CD4-positive, alpha-beta T cell treated with Interleukin-1 beta for 1 hour (primary cell): ENCODE measurements at regions not wholly inside any gene's neighbourhood (a gene's known extent, or its start where the extent isn't known, plus 50 kb on each side); places are given as distances from the start of the nearest gene placed in this dataset.

Experiments used
- DNase-seq, 2 donors: peaks; one replicate each; pipeline ENCODE4 v3.0.0-alpha.2; 2020 to 2022

GRCh38 chr4:124015766-124016165 lies 619.2 kb downstream of the SPRY1 start:
- no peak for DNase-seq

DNA sequence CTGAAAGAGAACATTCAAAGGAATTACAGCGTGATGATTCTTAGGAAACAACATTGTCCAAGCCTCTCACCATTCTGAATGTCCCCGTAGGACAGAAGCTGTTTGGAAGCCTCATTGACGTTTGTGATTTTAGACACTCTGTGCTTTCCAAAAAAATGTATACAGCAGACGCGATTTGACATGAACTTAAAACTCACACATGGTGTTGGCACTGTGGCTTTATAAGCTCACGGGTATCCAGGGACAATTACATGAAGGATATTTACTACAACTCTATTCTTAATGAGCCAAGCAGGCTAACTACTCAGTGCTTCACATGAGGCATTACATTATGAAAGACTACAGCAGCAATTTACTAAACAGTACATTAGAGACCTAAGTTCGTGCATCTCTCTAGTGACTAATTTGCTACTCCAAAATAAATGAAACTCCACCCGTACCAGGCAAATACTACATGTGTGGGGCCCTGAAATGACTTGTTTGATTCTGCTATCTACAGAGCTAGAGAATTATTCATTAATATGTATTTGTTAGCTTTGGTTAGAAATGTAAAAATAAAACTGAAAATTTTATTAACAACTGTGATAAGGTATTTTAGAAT lies 620.7 kb downstream of the SPRY1 start:
- no peak for DNase-seq

- peak; percentile 2 to 4 for DNase-seq
Observed at GRCh38 chr4:124018383-124019317, 622.1 kb downstream of the SPRY1 start.

DNA sequence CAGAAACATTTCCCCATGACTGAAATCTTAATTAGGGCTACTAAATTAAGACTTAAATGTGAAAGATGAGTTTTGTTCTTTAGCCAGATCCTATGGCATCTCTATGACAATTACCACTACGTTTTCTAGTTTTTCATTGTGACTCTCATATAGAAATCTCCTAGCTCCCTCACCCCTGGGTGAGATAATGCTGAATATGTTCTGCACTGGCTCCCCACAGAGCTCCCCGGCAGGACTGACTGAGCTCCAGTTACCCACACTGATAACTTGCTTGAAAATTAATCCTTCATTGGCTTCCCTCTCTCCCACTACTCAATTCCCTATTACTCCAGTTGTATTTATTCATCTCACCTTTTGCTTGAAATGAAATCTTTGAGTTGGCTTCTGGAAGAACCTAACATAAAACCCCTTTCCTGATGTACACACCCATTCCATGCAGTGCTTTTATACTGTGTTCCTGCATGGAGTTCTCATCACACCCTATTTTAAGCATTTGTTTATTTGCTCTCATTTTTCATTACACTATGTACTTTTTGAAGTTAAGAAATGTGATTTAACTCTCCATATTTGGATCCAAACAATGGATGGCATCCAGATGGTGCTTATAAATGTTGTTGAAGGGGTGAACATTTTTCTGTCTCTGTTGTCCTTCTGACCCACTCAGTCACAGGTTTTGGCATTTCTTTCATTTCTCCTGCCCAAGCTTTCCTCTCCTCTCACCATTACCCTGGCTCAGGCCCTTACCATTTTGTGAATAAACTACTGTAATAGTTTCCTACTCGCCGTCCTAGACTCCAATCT lies 623.4 kb downstream of the SPRY1 start:
- DNase-seq, result no peak

GRCh38 chr4:124025000-124025399 lies 628.4 kb downstream of the SPRY1 start:
- DNase-seq, result no peak

GRCh38 chr4:124025428-124025827 lies 628.8 kb downstream of the SPRY1 start:
- DNase-seq, result no peak

DNA sequence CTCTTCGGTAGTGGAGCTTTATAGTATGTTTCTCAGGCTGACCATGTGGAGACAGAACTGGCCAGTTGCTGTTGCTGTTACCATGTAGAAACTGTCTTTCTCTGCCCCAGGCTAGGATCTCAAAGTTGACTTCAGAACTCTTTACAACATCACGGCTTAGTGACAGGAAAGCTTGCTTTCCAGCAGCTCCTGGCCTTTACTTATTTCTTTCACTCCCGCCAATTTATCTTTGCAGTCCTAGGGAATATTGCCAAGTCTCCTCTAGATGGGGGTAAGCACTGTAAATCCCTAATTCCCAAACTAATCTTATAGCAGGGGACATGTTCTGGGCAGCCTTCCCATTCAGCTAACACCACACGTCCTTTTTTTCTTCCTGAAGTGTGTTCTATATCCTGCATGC lies 631.6 kb downstream of the SPRY1 start:
- DNase-seq, result no peak

- DNase-seq, result no peak
Observed at GRCh38 chr4:124030147-124030546, 633.6 kb downstream of the SPRY1 start.

DNA sequence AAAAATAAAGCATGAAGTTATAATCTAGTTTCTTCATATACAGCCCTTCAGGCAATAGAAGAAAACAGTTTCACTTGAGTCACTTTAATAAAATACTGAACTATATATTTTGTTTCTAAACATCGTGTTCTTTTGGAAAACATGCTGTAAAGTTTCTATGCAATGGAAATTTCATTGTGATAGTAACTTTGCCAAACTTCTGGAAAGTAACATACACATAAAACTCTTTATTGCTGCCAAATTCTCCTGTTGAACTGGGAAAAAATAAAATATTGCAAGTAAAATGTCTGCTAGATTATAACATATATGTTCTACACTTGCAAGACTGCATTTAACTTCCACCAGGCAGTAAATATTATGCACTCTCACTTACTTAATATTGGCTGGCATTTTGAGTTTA lies 635.4 kb downstream of the SPRY1 start:
- DNase-seq, result no peak

- no peak for DNase-seq
Observed at GRCh38 chr4:124035364-124036041, 638.9 kb downstream of the SPRY1 start.

GRCh38 chr4:124037236-124037635 lies 640.6 kb downstream of the SPRY1 start:
- DNase-seq, result no peak

GRCh38 chr4:124044330-124044729 lies 647.7 kb downstream of the SPRY1 start:
- no peak for DNase-seq

- DNase-seq, result no peak
Observed at GRCh38 chr4:124044867-124045266, 648.3 kb downstream of the SPRY1 start.

DNA sequence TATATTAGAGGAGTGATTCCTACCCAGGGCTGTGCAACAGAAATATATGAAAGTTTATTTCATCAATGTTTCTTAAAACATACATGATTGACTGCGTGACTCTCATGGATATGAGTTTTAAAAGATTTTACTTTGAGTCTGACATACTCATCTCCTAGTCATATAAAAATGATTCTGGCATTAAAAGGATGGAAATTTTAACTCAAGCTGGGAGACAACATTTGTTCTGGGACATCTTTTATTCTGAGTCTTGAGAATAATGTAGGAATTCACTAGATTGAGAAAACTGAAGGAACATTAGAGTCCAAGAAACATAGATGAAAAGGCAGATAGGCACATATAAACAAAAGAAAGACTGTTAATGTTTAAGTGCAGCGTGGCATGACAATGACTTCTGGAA lies 649.6 kb downstream of the SPRY1 start:
- DNase-seq, result no peak

DNA sequence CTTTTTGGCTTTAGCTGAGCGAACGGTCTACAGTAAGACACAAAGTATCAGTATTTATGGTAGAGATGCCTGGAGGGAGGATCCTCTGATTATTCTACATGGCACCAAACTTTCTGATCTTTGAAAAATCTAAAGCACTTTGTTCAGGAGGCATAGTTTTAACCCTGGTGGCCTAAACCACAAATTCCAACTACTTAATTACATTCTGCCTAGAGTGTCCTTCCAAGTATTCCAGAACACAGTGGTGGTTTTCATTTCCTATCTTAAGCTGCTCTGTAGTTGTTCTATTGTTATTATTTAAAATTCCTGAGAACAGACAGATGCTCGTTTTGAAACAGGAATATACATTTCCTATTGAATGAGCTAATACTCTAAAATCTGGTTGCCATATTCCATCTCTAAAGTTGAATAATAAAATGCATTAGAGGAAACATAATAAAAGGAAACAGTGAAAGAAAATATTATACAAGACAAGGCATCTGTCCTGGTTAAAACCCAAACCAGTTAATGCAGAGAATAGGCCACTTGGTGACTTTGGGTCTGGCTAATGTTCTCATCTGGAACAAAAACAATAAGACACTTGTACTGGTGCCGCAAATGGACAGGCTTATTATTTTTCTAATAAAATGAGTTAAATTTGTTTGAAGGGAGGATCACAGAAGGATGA lies 657.4 kb downstream of the SPRY1 start:
- no peak for DNase-seq

DNA sequence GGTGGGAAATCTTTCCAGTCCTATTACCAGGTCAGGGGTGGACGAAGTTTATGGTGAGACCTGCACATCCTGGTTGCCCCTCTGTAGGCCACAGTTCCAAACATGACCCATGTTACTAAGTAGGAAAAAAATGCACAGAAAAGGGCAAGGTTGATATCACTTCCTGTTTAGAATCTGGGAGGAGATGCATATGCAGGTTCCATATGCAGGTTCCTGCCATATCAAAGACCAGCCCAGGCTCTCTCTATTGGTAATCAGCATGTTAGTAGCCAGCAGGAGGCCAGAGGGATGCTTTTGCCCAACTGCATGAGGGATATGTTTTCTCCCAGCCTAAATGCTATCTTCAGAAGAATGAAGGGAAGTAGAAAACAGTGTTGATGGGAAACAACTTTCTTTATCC lies 657.2 kb downstream of the ANKRD50 start:
- DNase-seq, result no peak

DNA sequence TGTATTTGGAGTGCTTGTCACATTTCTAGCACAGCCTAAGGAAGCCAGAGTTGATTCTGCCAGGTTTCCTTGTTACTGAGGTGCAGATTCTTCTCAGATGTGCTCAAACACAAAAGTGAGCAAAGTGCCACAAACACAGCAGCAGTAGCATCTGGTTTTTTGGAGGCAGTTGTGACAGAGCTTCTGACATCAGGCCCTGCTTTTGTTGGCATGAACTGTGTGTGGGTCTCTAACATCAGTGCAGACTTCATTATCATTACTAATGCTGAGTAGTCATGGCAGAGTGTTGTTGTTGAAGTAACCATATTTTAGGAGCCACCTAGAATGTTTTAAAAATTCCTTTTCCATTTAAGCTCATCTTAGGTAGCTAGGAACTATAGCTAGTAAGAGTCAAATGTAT lies 656.6 kb downstream of the ANKRD50 start:
- DNase-seq, result no peak

- no peak for DNase-seq
Observed at GRCh38 chr4:124060261-124060918, 652.1 kb downstream of the ANKRD50 start.

DNA sequence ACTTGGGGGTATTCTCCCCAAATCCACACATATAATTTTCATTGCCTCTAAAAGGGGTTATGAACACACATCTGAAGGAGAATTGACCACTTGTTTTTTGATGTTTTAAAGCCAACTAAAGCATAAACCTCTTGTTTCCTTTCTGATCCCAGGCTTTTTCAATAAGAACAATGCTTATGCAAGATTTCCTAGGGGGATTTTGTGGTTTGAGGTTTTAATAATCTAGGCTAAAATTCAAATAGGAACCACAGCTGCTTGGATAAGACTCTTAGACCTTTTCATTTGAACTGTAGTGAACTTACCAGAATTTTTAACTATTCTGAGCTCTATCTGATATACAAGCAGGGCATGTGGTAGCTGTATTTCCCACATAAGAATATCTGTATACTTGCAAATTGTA lies 651.1 kb downstream of the ANKRD50 start:
- DNase-seq, result no peak

GRCh38 chr4:124065422-124065821 lies 647.1 kb downstream of the ANKRD50 start:
- no peak for DNase-seq

GRCh38 chr4:124065936-124066335 lies 646.6 kb downstream of the ANKRD50 start:
- DNase-seq, result no peak

- no peak for DNase-seq
Observed at GRCh38 chr4:124066595-124066994, 645.9 kb downstream of the ANKRD50 start.
